ENCODE measurements at regions not wholly inside any gene's neighbourhood (a gene's known extent, or its start where the extent isn't known, plus 50 kb on each side); places are given as distances from the start of the nearest gene placed in this dataset.

DNA sequence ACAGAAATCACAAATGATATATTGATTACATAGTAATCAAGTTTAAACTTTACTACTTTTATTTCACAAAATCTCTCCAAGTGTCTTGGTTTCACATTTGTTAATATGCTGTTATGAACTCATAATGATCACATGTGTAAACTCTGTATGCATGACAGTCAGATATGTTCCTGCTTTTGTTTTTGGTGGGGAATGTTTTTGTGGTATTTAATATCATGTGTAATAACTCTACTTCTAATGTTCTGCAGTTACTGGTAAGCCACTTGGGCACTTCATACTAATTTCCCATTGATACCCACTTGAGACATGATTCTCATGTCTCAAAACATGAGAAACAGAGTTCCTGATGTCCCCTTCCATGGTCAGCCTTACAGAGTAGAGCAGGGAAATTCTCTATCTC, 109.1 kb upstream of the INHBA start:
- TF ChIP-seq, protein P1, sequence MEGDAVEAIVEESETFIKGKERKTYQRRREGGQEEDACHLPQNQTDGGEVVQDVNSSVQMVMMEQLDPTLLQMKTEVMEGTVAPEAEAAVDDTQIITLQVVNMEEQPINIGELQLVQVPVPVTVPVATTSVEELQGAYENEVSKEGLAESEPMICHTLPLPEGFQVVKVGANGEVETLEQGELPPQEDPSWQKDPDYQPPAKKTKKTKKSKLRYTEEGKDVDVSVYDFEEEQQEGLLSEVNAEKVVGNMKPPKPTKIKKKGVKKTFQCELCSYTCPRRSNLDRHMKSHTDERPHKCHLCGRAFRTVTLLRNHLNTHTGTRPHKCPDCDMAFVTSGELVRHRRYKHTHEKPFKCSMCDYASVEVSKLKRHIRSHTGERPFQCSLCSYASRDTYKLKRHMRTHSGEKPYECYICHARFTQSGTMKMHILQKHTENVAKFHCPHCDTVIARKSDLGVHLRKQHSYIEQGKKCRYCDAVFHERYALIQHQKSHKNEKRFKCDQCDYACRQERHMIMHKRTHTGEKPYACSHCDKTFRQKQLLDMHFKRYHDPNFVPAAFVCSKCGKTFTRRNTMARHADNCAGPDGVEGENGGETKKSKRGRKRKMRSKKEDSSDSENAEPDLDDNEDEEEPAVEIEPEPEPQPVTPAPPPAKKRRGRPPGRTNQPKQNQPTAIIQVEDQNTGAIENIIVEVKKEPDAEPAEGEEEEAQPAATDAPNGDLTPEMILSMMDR (conservative IDR thresholded peaks at IDR 0.05): no peak
- TF ChIP-seq ZFX (IDR thresholded peaks at IDR 0.05): no peak
- H3K27ac ChIP-seq: no peak overlapping the region

DNA sequence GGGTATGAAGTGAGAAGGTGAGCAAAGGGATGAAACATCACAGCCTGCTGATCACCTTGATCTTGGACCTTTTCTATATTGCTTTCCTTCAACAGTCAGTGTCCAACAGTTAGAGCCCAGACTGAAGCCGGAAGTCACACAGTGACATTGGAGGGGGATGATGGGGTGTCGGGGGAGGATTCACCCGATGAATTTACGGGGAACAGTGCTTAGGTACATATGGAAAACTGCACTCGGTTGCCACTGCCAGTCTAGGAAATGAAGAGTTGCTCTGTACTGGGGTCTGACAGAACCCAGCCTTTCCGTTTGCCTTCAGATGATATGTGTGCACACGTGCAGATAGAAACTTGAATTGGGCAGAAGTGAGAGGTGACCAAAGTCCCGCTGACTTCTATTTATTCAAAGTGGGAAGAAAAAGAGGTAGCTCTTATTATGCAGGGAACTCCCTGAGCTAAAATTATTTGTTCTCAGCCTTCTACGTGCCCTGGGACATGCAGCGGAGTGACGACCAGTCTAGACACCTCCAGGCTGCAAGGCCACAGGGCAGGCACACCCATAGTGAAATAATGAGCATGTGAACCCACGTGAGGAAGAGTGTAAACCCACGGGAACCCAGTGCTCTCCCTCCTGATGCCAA, 107.2 kb upstream of the INHBA start:
- no peak for TF ChIP-seq ZFX (IDR thresholded peaks at IDR 0.05)
- TF ChIP-seq, protein P1 (conservative IDR thresholded peaks at IDR 0.05): no peak
- H3K27ac ChIP-seq: no peak overlapping the region

DNA sequence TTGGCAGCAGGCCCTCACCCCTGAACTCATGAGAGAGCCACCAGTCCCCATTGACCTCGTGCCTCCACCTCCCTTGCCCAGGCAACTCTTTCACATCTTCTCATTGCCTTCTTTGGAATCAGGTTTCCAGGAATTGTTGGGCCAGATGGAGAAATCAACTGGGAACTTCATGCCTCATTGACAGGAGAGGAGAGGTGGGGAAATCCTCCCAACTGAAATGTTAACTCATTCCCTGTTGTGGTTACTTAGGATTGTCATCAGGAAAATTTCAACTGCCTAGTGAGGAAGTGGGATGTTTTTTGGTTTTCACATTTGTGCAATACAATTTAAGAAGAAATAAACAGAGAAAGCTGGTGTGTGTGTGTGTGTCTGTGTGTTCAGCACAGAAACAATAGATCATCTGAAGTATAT, 106.6 kb upstream of the INHBA start:
- no peak overlapping the region for H3K27ac ChIP-seq
- no peak for TF ChIP-seq ZFX (IDR thresholded peaks at IDR 0.05)
- TF ChIP-seq, protein P1 (conservative IDR thresholded peaks at IDR 0.05): no peak

DNA sequence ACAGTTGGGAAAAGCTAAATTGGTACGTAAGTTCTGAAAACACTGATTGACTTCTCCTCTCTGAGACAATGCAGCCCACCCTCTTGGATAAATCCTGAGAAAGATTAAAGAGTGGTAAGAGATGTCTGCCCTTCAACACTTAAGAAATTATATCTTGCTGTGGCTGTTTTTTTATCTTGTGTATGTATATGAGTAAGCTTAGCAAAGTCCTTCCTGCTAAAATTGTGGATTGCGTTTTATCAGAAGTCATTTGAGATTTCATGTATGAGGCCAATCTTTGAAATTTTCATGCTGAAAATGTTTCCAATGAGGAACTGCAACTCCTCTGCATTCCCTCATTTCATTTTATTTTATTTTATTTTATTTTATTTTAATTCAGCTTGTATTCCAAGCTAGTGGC, 106.2 kb upstream of the INHBA start:
- H3K27ac ChIP-seq: no peak overlapping the region
- TF ChIP-seq, protein P1 (conservative IDR thresholded peaks at IDR 0.05): no peak
- no peak for TF ChIP-seq ZFX (IDR thresholded peaks at IDR 0.05)

DNA sequence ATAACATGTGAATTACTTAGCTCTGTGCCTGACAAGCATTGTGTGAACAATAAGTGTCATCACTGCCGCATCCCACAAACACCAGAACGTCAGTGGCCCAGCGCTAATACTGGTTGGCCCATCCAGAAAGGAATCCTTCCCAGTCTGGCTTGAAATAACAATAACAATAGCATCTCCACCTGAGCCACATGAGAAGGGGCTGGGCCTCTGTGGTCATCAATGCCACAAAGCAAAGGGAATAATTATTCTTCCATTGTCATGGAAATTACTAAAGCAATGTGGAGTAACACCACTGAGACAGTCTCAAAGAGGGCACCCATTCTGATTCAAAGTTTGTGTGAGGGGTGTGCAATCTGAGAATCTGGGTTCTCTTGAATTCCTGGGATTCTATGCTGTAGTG, 105.7 kb upstream of the INHBA start:
- no peak for TF ChIP-seq ZFX (IDR thresholded peaks at IDR 0.05)
- TF ChIP-seq, protein P1 (conservative IDR thresholded peaks at IDR 0.05): no peak
- no peak overlapping the region for H3K27ac ChIP-seq

DNA sequence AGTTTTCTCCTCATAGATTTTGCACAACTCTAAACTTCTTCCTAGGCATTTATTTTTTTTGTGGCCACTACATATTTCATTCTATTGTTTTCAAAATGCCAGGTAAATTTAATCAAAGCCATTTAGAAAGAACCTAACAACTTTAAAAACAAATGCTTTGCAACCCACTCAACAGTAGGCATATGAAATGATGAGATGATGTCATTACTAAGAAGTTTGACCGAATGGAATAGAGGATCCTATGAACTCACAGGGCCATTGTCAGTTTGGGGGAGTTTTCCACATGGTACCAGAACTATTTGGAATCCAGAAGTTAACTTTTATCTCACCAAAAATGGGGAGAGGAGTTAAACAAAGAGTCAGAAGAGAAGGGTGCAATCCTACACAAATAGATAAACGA, 100.7 kb upstream of the INHBA start:
- H3K27ac ChIP-seq: no peak overlapping the region
- TF ChIP-seq, protein P1 (conservative IDR thresholded peaks at IDR 0.05): no peak
- TF ChIP-seq ZFX (IDR thresholded peaks at IDR 0.05): no peak

DNA sequence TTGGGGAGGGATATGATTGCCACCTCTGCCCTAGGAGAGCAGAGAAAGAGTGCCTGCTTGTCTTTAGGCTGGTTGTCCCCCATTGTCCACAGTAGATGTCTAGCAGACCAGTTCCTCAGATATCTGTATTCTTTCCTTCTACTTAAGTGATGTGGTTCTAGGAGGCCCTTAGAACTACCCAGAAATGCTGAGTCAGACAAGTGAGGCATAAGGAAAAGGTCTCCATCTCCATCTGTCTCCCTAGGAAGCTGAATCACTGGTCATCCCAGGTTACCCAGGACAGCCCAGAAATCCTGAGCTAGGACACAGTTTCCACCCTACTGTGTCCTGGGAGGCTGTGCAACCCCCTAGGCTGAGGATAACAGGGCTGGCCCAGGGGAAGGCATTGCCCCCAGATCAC, 93.4 kb upstream of the INHBA start:
- H3K27ac ChIP-seq: no peak overlapping the region
- TF ChIP-seq, protein P1 (conservative IDR thresholded peaks at IDR 0.05): no peak
- no peak for TF ChIP-seq ZFX (IDR thresholded peaks at IDR 0.05)

Measured in C4-2B (cell line).